HG02610 (cell line): ENCODE measurements at regions not wholly inside any gene's neighbourhood (a gene's known extent, or its start where the extent isn't known, plus 50 kb on each side); places are given as distances from the start of the nearest gene placed in this dataset.
"Not testable (repeated sequence)": the region's sequence is repeated elsewhere in the genome, so short reads cannot be mapped to it uniquely, and the experiment has no call there.

Experiments
- ATAC-seq: cut with Tn5 transposase; IDR thresholded peaks from one replicate; pipeline ENCODE4 v1.9.1; 2021; ENCODE audit warnings: mild to moderate bottlenecking, moderate library complexity; ENCODE audit not compliant: unreplicated experiment

- ATAC-seq, result not testable (repeated sequence)
Observed at GRCh38 chr1:60688221-60688620, 394.1 kb upstream of the NFIA start.

GRCh38 chr1:60681095-60681860 is 401.1 kb upstream of the NFIA start:
- no peak for ATAC-seq

GRCh38 chr1:60679524-60680375 is 402.6 kb upstream of the NFIA start:
- ATAC-seq, result no peak

- no peak for ATAC-seq
Observed at GRCh38 chr1:60678802-60679201, 403.6 kb upstream of the NFIA start.

GRCh38 chr1:60678391-60678790 is 404.0 kb upstream of the NFIA start:
- no peak for ATAC-seq

- no peak for ATAC-seq
Observed at GRCh38 chr1:60672449-60672848, 409.9 kb upstream of the NFIA start.

DNA sequence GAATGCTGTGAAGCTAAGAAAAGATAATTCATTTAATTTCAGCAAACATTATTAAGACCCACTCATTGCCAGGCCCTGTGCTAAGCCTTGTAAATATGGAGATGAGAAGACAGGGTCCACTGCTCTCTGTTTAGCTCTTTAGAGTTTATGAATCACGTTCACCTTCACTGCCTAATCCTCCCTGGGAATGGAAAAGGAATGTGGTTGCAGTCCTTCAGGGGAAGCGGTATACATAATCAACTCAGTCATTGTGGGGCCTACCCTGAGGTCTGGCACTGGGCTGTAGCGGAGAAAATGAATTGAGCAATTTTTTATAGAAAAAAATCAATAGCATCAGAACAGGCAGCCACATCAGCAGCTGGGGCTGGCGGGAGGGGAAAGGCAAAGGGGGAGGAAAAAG is 412.1 kb upstream of the NFIA start:
- no peak for ATAC-seq

GRCh38 chr1:60668585-60668984 is 413.8 kb upstream of the NFIA start:
- ATAC-seq, result no peak

- ATAC-seq, result no peak
Observed at GRCh38 chr1:60665311-60665710, 417.1 kb upstream of the NFIA start.

GRCh38 chr1:60664086-60664625 is 418.2 kb upstream of the NFIA start:
- no peak for ATAC-seq

GRCh38 chr1:60662486-60663044 is 419.8 kb upstream of the NFIA start:
- no peak for ATAC-seq

GRCh38 chr1:60657926-60658325 is 424.4 kb upstream of the NFIA start:
- no peak for ATAC-seq

GRCh38 chr1:60655679-60656355 is 426.5 kb upstream of the NFIA start:
- ATAC-seq, result no peak

DNA sequence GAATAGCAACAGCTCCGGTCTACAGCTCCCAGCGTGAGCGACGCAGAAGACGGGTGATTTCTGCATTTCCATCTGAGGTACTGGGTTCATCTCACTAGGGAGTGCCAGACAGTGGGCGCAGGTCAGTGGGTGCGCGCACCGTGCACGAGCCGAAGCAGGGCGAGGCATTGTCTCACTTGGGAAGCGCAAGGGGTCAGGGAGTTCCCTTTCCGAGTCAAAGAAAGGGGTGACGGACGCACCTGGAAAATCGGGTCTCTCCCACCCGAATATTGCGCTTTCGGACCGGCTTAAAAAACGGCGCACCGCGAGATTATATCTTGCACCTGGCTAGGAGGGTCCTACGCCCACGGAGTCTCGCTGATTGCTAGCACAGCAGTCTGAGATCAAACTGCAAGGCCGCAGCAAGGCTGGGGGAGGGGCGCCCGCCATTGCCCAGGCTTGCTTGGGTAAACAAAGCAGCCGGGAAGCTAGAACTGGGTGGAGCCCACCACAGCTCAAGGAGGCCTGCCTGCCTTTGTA is 442.3 kb upstream of the NFIA start:
- ATAC-seq, result not testable (repeated sequence)

GRCh38 chr1:60639287-60639686 is 443.1 kb upstream of the NFIA start:
- no peak for ATAC-seq

DNA sequence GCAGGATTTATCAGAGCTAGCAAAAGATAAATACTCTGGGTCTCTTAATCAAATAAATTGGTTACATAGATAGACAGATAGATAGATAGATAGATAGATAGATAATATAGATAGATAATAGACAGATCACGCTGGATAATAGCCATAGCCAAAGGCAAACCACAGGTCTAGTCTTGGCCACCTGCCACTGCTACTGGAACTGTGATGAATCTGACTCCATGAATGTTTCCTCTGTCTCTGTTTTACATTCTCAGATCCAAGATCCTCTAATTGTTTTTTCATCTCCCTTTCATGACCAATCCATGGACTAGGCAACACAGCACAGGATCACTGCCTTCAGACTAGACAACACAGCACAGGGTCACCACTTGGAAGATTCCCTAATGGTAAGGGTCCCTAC is 444.7 kb upstream of the NFIA start:
- ATAC-seq, result no peak

- ATAC-seq, result no peak
Observed at GRCh38 chr1:60636946-60637345, 445.4 kb upstream of the NFIA start.

GRCh38 chr1:60634106-60634505 is 448.3 kb upstream of the NFIA start:
- no peak for ATAC-seq

GRCh38 chr1:60622486-60622885 is 459.9 kb upstream of the NFIA start:
- no peak for ATAC-seq

DNA sequence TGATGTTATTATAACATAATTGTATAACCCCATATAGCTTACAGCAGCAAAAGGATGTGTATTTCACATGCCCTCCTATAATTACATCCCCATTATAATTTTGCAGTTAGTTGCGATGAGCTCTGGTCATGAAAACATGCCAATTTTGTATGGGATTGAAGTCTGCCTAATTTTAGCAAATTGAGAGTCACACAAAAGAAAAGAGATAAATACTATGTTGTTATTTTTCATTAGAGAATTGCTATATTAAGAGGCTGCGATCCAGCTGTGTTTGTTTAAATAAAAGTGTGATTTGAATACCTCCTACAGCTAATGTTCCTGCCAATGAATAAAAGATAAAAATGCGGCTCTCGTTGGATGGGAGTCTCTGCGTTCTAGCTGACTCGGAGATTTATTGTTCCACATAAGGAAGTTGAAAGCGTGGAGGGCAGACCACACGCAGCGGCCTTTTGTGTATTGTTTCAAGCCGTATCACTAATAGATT is 461.0 kb upstream of the NFIA start:
- no peak for ATAC-seq

- no peak for ATAC-seq
Observed at GRCh38 chr1:60620087-60620486, 462.3 kb upstream of the NFIA start.
